ENCODE measurements at regions not wholly inside any gene's neighbourhood (a gene's known extent, or its start where the extent isn't known, plus 50 kb on each side); places are given as distances from the start of the nearest gene placed in this dataset.

DNA sequence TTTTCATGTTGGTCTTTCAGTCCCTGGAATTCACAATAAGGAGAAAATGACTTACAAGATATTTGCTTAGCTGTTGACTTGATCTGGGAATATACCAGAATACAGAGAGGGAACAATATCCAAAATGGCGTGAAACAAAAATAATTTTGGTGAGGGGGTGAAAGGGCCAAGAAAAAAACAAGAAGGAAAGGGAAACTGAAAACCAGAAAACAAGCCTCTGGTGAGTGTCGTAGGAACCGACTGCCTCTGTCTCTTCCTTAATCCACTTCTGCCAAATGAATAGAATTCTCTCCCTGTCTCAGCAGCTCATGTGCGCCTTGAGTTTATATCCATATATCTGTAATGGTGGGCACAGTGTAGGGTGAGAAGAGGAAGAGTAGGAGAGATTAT, 367.6 kb downstream of the ETS1 start:
- no peak for DNase-seq

DNA sequence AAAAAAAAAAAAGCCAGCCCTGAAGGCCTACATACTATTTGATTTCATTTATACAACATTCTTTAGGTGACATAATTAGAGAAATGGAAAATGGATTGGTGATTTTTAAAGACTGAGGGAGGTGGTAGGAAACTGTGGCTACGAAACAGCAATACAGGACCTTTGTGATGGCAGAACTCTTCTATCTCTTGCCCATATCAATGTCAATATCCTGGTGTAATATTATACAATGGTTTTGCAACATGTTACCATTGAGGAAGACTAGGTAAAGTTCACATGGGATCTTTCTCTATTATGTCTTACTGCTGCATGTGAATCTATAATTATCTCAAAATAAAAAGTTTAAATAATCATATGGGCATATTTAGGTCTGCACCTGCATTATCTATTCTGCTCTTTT, 371.2 kb downstream of the ETS1 start:
- DNase-seq = no peak

DNA sequence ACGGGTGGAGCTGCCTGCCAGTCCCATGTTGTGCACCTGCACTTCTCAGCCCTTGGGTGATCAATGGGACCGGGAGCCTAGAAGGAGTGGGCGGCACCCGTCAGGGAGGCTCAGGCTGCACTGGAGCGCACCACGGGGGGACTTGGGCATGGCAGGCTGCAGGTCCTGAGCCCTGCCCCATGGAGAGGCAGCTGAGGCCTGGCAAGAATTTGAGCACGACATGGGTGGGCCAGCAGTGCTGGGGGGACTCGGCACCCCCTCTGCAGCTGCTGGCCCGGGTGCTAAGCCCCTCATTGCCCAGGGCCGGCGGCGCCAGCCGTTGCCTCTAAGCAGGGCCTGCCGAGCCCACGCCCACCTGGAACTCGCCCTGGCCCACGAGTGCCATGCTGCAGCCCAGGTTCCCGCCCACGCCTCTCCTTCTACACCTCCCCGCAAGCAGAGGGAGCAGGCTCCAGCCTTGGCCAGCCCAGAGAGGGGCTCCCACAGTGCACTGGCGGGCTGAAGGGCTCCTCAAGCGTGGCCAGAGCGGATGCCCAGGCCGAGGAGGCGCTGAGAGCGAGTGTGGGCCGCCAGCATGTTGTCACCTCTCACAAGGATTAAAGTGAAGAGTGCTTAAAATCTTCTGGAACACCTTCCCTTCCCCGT, 372.0 kb downstream of the ETS1 start:
- DNase-seq = no peak

DNA sequence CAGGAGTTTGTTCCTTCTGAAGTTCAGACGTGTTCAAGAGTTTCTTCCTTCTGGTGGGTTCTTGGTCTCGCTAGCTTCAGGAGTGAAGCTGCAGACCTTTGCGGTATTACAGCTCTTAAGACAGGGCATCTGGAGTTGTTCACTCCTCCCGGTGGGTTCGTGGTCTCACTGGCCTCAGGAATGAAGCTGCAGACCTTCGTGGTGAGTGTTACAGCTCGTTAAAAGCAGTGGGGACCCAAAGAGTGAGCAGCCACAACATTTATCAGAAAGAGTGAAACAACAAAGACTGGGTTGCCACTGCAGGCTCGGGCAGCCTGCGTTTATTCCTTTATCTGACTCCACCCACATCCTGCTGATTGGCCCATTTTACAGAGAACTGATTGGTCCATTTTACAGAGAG, 373.1 kb downstream of the ETS1 start:
- DNase-seq = no peak

- DNase-seq = no peak
Measured at GRCh38 chr11:128213461-128213860, 373.9 kb downstream of the ETS1 start.

DNA sequence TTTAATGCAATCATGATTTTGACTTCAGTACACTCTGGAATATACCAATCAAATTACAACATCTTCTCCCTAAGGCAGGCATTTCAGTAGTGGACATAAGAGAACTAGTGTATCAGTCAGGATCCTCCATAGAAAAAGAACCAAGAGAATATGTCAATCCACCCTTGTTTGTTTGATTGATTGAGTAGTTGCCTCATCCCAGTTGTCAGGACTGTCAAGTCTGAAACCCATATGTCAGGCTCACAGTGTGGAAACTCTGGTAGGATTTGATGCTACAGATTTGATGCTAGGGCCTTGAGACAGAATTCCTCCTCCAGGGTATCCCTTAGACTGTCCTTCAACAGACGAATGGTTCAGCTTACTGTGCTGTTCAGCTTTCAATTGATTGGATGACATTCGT, 375.0 kb downstream of the ETS1 start:
- no peak for DNase-seq

- no peak for DNase-seq
Measured at GRCh38 chr11:128210148-128210940, 377.0 kb downstream of the ETS1 start.

DNA sequence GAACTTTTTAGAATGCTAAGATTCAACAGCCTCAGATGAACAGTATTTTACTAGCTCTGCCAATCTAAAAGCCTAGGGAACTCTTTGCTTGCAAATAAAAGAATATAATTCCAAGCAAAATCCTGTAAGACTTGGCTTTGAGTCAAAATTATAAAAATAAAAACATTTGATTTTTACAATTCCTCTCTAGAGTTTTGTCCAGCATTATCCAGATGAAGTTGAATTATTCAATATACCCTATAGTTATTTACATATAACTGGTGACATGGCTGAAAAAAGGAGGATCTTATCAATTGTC, 378.3 kb downstream of the ETS1 start:
- no peak for DNase-seq

DNA sequence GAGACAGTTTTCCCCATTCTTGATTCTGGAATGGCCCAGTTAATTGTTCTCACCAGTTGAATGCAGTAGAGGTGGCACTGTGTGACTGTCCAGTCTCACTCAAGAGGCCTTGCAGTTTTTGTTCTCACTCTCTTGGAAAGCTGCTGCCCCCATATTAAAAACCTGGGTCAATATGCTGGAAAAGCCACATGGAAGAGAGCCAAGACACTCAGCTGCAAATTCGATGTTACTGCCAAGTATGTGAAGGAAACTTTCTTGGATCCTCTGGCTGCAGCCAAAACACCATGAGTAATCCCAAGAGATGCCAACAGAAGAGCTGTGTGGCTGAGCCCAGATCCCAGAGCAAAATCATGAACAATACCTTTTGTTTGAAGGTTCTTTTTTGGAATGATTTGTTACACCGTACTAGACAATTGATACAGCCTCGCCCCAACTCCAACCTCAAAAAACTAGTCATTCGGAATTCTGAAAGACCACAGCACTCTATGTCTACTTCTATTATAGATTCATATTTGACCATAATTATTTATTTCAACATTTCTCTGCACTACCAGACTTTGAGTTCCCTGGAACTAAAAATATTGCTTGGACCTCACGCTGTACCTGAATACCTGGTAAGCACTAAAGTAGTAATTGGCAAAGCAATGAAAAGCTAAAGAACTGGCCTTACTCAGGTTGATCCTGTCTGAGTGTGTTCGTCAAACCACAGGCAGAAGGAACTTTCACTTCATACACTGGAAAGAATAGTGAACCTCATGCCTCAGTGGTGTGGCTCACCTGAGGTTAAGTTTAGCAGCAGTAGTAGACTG, 378.8 kb downstream of the ETS1 start:
- peak; percentile 54 to 64 for DNase-seq

GRCh38 chr11:128207861-128208321, 379.5 kb downstream of the ETS1 start:
- DNase-seq = no peak

DNA sequence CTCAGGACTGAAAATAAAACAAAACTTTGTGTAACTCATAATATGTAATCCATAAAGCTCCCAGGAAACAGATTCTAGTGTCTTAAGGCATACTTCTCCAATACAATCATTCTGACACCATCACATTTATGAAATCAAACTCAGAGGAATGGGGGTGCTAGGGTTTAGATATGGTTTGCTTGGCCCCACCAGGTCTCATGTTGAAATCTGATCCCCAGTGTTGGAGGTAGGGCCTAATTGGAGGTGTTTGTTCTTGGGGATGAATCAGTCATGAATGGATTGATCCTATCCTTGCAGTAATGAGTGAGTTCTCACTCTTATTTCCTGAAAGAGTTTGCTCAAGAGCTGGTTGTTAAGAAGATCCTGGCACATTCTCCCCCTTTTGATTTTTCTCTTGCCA, 380.9 kb downstream of the ETS1 start:
- no peak for DNase-seq

DNA sequence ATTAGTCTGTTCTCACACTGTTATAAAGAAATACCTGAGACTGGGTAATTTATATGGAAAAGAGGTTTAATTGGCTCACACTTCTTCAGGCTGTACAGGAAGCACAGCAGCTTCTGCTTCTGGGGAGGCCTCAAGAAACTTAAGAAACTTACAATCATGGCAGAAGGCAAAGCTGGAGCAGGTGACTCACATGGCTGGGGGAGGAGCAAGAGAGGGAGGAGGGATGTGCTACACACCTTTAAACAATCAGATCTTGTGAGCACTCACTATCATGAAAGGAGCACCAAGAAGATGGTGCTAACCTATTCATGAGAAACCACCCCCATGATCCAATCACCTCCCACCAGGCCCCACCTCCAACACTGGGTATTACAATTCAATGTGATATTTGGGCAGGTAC, 381.6 kb downstream of the ETS1 start:
- no peak for DNase-seq

DNA sequence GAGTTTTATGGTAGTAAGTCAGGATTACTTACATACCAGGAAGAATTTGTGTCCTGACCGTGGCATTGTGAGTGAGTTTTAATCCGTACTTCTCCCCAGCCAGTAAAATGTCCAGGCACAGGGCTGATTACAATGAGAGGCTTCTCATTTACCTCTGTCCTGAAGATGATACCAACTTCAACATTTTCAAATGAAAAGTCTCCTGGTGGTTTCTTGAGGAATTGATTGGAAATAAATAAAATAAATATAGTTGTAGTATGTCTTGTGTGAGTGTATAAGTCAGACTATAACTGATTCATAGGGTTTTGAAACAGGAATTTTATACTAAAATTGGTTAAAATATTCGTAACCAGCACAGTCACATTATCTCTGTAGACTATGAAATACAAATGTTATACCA, 382.5 kb downstream of the ETS1 start:
- no peak for DNase-seq

GRCh38 chr11:128201801-128202200, 385.6 kb downstream of the ETS1 start:
- no peak for DNase-seq

DNA sequence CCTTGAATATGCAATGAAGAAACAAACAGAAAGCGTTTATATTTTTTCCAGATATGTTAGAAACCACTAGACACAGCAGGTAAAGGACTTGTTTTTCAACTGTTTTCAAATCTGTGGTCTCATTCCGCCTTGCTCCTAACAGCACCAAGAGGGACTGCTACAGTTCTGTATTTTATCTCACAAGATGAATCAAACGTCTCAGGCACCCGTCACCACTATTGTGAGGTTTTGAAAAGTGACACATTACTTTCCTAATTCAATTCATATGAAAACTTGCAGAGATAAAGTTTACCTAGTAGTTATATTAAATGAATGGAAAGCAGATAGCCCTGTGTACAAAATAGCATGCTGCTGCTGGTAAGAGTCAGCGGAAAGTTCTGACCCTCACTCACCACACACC, 386.3 kb downstream of the ETS1 start:
- DNase-seq = no peak

DNA sequence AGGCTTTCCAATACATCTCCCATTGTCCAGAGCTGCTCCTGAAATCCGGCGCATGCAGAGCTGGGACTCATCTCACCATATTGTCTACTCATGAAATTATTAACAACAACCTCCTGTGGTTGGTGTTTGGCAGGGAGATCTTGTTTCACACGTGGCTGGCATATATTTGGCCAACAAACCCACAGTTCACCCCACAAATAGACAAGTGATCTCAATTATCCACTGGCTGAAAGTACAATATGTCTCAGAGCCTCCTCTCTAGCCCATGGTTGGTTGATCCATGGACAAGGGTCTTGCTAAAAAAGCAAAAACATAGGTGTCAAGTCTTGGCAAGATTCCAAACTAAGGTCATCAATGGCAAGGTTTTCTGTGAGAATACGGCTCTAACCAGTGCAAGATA, 386.9 kb downstream of the ETS1 start:
- no peak for DNase-seq

- DNase-seq = peak; percentile 75 to 78
Measured at GRCh38 chr11:128198216-128198772, 389.1 kb downstream of the ETS1 start.

DNA sequence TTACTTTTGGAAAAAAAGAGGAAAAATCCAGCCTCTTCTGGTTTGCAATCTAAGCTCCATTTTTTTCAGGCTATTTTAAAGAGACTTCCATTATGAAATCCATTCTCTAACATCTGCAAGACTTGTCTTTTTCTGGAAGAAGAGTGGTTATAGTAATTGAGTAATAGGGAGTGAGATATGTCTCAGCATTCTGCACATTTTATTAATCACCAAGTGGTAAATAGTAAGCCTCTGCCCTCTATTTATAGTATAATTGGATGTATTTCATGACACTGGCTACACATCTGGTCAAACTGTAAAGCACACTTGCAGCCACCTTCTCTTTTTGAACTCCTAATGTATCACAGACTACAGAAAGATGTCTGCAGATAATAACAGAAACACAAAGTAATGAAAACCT, 391.1 kb downstream of the ETS1 start:
- DNase-seq = no peak

DNA sequence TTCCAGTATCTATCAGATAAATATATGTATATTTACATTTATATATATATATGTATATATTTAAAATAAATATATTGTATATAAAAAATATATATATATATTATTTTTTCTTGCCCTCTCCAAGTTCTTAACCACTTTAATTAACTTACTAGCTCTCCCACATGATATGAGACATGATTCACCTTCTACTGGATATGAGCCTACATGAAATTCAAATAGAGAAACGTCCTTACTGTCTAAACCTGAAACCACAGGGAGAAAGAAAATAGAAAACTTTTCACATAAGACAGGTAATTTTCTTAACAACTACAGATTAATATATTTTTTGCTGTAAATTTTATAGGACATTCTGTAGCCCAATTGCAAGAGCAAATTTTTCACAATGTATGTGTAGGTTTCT, 391.6 kb downstream of the ETS1 start:
- no peak for DNase-seq

DNA sequence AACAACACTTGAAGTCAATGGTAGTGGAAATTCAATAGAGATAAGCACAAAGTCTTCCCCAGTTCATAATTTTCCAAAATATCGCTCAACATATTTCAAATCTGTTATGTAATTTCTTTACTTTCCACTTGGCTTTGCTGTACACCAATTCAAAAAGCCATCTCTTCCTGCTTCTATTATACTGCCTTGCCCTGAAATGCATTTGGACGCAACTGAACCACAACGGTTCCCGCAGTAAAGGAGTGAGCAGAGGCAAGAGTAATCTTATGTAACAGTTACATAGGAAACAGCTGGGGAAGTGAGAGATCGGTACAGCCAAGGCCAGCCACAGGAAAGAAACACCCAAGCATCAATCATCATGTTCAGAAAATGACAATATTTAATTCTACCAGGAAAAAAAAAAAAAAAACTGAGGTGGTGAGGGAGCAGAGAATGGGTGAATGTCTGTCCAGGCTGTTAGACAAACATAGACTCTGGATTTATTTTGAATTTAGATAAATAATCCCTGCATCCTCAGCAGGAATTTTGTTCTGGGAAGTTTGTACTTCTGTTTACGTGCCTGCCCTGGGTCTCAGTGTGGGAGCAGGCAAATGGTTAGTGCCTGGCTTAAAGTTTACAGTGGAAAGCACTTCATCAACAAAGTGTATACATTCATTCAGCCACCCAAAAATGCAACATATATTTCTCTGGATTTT, 392.2 kb downstream of the ETS1 start:
- peak in 1 of 2 donors; percentile 53 for DNase-seq

DNA sequence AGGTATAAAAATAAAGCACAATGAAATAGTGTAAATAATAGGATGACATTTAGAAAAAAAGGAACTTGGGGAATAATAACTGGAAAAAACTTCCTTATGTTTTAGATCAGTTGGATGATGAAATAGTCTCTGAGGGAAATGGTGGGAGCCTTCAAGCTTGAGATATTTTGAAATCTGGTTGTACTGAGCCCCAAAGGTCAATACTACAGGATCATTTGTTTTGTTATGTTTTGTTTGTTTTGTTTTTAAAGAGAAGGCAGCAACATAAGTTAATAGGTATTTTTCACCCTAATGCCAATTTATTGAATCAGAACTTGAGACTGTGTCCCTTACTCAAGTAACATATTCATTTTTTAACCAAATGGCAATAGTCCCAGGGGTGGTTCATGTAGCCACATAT, 393.1 kb downstream of the ETS1 start:
- DNase-seq = no peak

- DNase-seq = no peak
Measured at GRCh38 chr11:128193615-128194014, 393.7 kb downstream of the ETS1 start.
